ENCODE measurements at regions not wholly inside any gene's neighbourhood (a gene's known extent, or its start where the extent isn't known, plus 50 kb on each side); places are given as distances from the start of the nearest gene placed in this dataset.

GRCh38 chr6:137415127-137415833, 78.9 kb downstream of the OLIG3 start (continued):
- peak; percentile 79 to 89 (median 85) for TF ChIP-seq CTCF (IDR thresholded peaks at IDR 0.05 in 2 of 3, conservative IDR thresholded peaks at IDR 0.05 in 1 of 3; ENCODE audit: control insufficient read depth in 2 of 3, extremely low read depth in 1 of 3, insufficient read depth in 1 of 3, low read depth in 3 of 3, low read length in 3 of 3)
- 0 out of 2 replicates have a peak, but pooled peaks have one; percentile 26 for TF ChIP-seq ATF7 (IDR thresholded peaks at IDR 0.05; ENCODE audit: low read depth)
- TF ChIP-seq CUX1 (IDR thresholded peaks at IDR 0.05; ENCODE audit: insufficient replicate concordance, low read depth, low read length), result no peak
- no peak for TF ChIP-seq BCLAF1 (IDR thresholded peaks at IDR 0.05)
- TF ChIP-seq BCL11A (IDR thresholded peaks at IDR 0.05; ENCODE audit: low read depth, low read length), result no peak
- TF ChIP-seq IRF5 (IDR thresholded peaks at IDR 0.05; ENCODE audit: borderline replicate concordance), result no peak
- TF ChIP-seq PRDM15 (CRISPR knock-in tag; IDR thresholded peaks at IDR 0.05), result no peak
- peak; percentile 59; the same call in 1 of the 2 replicates for TF ChIP-seq NBN (IDR thresholded peaks at IDR 0.05)
- TF ChIP-seq WRNIP1 (IDR thresholded peaks at IDR 0.05; ENCODE audit: borderline replicate concordance, low read depth, low read length), result no peak
- no peak for TF ChIP-seq CREB1 (IDR thresholded peaks at IDR 0.05; ENCODE audit: low read depth)
- no peak for TF ChIP-seq MYB (IDR thresholded peaks at IDR 0.05; ENCODE audit: borderline replicate concordance, low read depth, low read length)

Measured in GM12878 (cell line).